HAP-1 (cell line): ENCODE measurements at regions not wholly inside any gene's neighbourhood (a gene's known extent, or its start where the extent isn't known, plus 50 kb on each side); places are given as distances from the start of the nearest gene placed in this dataset.

Experiments used
- DNase-seq, 2 experiments: peaks; one replicate each; pipeline ENCODE4 v3.0.0-alpha.2; 2016 to 2020; ENCODE audit warnings: low spot score in 2 of 2
- H3K27me3 ChIP-seq: fragments of 250-450 bp; sonication (Bioruptor Pico); 2 replicates; pipeline ENCODE4 v1.5.1; 2020; ENCODE audit warnings: low read depth, mild to moderate bottlenecking, moderate library complexity
- H3K36me3 ChIP-seq: fragments of 250-450 bp; sonication (Bioruptor Pico); replicated peaks from 2 replicates; pipeline ENCODE4 v1.5.1; 2020; ENCODE audit warnings: mild to moderate bottlenecking
- H3K4me1 ChIP-seq: fragments of 250-450 bp; sonication (Bioruptor Pico); 2 replicates; pipeline ENCODE4 v1.5.1; 2020; ENCODE audit warnings: mild to moderate bottlenecking
- H3K4me3 ChIP-seq: fragments of 250-450 bp; sonication (Bioruptor Pico); 2 replicates; pipeline ENCODE4 v1.5.1; 2020; ENCODE audit warnings: mild to moderate bottlenecking, moderate library complexity
- H3K9me3 ChIP-seq: fragments of 250-450 bp; sonication (Bioruptor Pico); 2 replicates; pipeline ENCODE4 v1.5.1; 2020; ENCODE audit warnings: mild to moderate bottlenecking, moderate library complexity
- in situ Hi-C: fragments of 300-500 bp; cut with MboI; formaldehyde crosslinking; loops from 3 replicates; pipeline ENCODE4 v1.14.3; 2020; ENCODE audit warnings: low sequenced_read_pairs, inconsistent platforms, mixed read lengths

DNA sequence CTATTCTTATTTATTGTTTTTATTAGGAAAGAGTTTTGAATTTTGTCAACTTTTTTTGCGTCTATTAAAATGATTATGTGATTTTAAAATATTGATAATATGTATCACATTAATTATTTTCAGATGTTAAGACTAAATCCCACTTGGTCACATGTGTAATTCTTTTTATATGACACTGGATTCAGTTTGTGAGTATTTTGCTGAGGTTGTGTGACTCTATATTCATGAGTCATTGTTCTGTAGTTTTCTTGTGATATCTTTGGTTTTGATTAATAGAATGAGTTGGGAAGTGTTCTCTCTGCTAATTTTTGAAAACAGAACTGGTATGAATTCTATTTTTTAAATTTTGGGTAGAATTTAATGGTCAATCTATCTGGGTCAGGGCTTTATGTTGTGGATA is 317.9 kb downstream of the ETS1 start:
- no peak overlapping the region for H3K4me3 ChIP-seq
- no peaks in the 10 kb centered on the region for H3K4me1 ChIP-seq
- H3K27me3 ChIP-seq, result no peaks in the 10 kb centered on the region
- no peaks in the 10 kb centered on the region for H3K36me3 ChIP-seq
- no peak for DNase-seq
- in situ Hi-C loops, result no loop called here
- no peaks in the 10 kb centered on the region for H3K9me3 ChIP-seq

DNA sequence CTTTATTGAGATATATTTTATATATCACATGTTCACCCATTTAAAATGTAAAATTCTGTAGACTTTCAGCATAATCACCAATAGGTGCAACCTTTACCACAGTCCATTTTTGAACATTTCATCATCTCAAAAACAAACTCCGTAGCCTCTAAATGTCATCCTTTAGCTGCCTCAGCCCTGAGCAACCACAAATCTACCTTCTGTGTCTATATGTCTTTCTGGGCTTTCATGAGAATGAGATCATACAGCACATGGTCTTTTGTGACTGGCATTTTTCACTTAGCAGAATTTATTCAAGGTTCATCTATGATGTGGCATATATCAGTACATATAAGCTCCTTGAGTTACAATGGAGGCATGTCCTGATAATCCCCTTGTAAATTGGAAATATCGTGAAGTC is 320.5 kb downstream of the ETS1 start:
- H3K4me1 ChIP-seq, result no peaks in the 10 kb centered on the region
- no peaks in the 10 kb centered on the region for H3K9me3 ChIP-seq
- DNase-seq, result no peak
- no peaks in the 10 kb centered on the region for H3K27me3 ChIP-seq
- in situ Hi-C loops, result no loop called here
- no peak overlapping the region for H3K4me3 ChIP-seq
- no peaks in the 10 kb centered on the region for H3K36me3 ChIP-seq

DNA sequence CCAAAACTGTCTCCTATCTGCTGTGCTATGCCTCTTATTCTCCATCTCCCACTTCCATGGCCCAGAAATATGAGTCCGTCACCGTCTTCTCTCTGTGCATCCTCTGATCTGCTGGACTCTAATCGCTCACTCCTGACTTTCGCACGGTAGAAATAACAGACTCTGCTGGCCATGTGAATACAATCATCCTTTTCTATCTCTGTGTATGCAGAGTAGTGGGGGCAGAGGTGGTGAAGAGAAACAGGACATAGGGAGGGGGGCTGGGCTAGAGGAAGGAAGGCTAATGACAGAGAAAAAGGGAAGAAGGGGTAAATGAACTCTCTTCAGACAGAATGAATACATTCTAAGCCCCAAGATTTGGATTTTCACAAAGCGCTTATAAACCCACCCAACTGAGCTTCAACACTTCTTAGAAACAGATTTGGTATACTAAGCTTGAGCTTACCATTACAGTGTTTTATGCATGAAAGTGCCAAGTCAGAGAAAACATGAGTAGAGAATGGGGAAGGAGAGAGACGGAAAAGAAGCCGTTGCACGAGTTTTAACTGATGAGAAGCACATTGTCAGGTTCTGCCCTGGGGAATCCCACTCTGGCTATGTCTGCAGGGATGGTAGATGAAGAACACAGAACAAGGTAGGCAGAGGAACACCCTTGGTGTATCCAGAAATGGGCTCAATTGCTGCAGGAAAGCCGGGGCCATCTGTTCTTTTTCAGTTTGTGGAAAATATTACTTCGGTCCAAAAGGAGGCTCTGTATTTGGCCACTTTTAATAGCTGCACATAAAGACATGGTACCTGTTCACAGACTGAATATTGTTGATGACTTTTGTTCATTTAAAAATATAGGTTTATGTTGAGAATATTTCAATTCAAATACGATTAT is 324.7 kb downstream of the ETS1 start:
- no peaks in the 10 kb centered on the region for H3K4me1 ChIP-seq
- H3K4me3 ChIP-seq, result no peak overlapping the region
- no peaks in the 10 kb centered on the region for H3K36me3 ChIP-seq
- no peaks in the 10 kb centered on the region for H3K9me3 ChIP-seq
- no peak for DNase-seq
- in situ Hi-C loops, result no loop called here
- no peaks in the 10 kb centered on the region for H3K27me3 ChIP-seq

DNA sequence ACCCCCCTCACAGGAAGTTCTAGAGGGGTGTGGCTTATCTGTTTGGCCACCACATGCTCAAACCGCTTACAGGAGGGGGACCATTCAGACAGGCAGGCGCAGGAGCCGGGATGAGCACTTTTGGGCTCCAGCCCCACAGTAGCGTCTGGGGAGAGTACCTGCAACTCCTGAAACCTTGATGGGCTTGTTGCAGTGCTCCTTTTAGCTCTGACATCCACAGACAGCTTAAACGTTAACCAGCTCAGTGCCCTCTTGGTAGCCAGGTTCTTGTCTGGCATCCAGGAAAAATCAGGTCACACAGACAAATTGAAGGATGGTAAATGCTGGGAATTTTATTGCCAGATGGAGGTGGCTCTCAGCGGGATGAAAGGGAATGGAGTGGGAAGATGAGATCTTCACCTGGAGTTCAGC is 326.3 kb downstream of the ETS1 start:
- no peak for DNase-seq
- Histone ChIP-seq H3K4me3 (no peak overlapping the region), H3K9me3 (no peaks in the 10 kb centered on the region), H3K27me3 (no peaks in the 10 kb centered on the region), H3K4me1 (no peaks in the 10 kb centered on the region), H3K36me3 (no peaks in the 10 kb centered on the region)
- in situ Hi-C loops, result no loop called here

DNA sequence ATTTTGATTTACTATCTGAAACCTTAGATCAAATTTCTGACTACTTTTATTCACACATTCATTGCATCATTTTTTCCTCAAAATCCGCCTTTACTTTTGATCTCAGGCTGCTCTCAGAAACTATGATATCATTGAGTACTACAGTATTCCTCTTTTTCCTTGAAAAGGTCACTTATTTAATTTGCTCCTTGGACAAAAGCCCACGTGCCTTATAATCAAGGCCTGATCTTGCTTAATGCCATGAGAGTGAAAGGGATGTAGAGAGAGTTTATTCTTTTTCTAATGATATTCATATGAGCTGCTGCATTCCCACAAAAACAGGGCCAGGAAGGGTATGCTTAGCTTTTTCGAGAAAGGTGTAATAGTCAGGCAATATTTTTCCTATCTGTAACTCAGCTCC is 327.0 kb downstream of the ETS1 start:
- in situ Hi-C loops, result no loop called here
- no peak overlapping the region for H3K4me3 ChIP-seq
- H3K9me3 ChIP-seq, result no peaks in the 10 kb centered on the region
- no peaks in the 10 kb centered on the region for H3K36me3 ChIP-seq
- no peaks in the 10 kb centered on the region for H3K27me3 ChIP-seq
- no peaks in the 10 kb centered on the region for H3K4me1 ChIP-seq
- DNase-seq, result no peak

DNA sequence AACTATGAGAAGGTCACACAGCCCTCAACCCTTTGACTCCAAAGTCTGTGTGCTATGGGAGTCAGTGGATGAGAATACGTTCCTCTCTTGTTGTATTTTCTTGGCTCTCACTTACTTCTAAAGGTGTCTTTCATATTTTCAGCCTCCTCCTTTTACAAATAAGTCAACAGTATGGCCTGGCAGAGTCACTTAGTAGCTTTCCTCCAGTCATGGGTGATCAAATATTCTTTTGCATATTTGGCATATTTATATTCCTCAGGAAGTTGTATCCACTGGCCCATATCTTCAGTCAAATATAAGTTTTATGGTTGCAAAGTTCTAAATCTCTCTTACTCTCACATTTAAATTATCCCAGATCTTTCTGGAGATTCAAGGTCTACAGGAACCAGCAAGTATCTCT is 327.5 kb downstream of the ETS1 start:
- DNase-seq, result no peak
- Histone ChIP-seq H3K4me1 (no peaks in the 10 kb centered on the region), H3K27me3 (no peaks in the 10 kb centered on the region), H3K36me3 (no peaks in the 10 kb centered on the region), H3K9me3 (no peaks in the 10 kb centered on the region), H3K4me3 (no peak overlapping the region)
- in situ Hi-C loops, result no loop called here

DNA sequence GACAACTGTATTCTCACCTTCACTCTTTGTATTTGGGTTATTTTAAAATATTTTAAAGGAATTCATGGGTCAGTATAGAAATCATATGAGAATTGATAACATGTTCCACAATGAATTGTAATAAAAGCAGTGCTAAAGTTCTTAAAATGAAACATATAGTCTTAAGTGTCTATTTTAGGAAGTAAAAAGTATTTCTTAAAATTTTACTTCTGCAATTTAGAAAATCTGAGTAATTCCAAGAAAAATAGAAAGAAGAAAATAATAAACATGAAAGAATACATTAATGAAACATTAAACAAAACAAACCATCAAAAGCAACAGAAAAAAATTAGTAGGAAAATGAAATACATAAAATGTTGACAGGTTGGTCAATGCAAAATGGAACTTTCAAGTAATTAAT is 332.4 kb downstream of the ETS1 start:
- Histone ChIP-seq H3K4me1 (no peaks in the 10 kb centered on the region), H3K4me3 (no peak overlapping the region), H3K9me3 (no peaks in the 10 kb centered on the region), H3K27me3 (no peaks in the 10 kb centered on the region), H3K36me3 (no peaks in the 10 kb centered on the region)
- in situ Hi-C loops, result no loop called here
- DNase-seq, result no peak

DNA sequence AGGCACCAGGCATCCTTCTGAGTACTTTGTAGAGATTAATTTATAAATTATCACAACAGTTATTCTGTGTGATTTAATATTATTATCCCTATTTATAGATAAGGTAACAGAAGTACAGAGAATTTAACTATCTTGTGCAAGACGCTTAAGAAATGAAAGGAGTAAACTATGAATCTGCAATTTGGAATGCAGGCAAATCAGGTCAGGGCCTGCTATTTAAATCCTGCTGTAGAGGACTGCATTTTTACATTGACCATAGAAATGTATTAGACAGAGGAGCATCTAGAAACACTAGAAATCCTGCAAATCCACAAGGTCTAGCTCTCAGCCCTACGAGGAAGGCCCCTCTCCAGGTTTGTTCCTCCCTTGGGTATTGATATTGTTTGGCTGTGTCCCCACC is 336.2 kb downstream of the ETS1 start:
- H3K9me3 ChIP-seq, result no peaks in the 10 kb centered on the region
- no peaks in the 10 kb centered on the region for H3K4me1 ChIP-seq
- in situ Hi-C loops, result no loop called here
- no peak for DNase-seq
- no peak overlapping the region for H3K4me3 ChIP-seq
- H3K36me3 ChIP-seq, result no peaks in the 10 kb centered on the region
- H3K27me3 ChIP-seq, result no peaks in the 10 kb centered on the region

DNA sequence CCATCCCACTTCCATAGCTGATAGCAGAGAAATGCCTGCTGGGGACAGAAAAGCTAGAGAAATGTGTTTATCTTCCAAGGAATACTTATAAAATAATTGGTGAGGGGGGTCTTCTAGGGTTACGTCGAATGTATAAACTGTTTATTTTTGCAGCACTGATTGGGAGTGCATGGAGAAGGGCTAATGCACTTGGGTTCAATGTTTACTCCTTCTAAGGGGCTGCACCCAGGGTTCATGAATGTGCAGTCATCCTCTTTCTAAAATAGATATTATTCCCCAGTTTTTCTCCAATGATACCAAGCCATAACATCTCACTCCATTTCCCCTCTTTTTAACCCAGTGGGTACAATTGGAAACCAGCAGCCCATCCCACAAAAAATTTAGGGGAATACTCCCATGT is 336.9 kb downstream of the ETS1 start:
- H3K4me1 ChIP-seq, result no peaks in the 10 kb centered on the region
- no peaks in the 10 kb centered on the region for H3K36me3 ChIP-seq
- H3K4me3 ChIP-seq, result no peak overlapping the region
- H3K27me3 ChIP-seq, result no peaks in the 10 kb centered on the region
- H3K9me3 ChIP-seq, result no peaks in the 10 kb centered on the region
- no peak for DNase-seq
- in situ Hi-C loops, result no loop called here

DNA sequence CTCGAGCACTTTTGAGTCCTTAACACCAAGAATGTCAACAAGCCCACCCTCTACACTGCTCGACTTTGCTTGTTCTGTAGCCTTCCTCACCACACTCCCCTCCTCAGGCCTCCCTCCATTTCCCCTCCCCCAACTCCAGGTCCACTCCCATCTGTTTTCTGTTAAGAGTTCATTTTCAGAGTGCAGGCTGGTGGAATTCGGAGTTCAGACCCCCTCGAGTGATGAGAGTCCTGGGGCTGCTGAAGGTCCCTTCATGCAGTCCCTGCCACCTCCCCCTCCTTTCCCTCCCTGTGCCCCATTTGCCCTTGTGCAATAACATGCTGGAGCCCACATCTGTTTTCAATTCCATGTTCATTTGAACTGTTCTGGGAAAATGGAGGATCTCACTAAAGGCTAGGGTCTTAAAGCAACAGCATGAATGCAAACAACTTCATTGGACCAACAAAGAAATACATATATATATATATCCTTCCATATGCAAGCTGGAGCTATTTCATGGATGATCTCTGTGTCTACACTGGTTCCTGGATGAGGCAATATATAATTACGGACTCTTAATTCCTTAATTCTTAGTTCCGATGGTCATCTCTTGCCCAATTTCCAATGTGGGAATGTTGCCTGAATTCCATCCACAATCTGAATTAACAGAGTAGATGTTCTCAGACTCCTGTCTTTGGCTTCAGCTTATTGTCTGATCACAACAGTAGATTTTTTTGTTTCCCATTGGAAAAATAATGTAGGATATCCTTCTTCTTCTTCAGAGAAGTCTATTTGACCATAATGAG is 340.4 kb downstream of the ETS1 start:
- H3K9me3 ChIP-seq, result no peaks in the 10 kb centered on the region
- in situ Hi-C loops, result no loop called here
- no peak for DNase-seq
- no peaks in the 10 kb centered on the region for H3K27me3 ChIP-seq
- no peaks in the 10 kb centered on the region for H3K4me1 ChIP-seq
- no peaks in the 10 kb centered on the region for H3K36me3 ChIP-seq
- H3K4me3 ChIP-seq, result no peak overlapping the region

DNA sequence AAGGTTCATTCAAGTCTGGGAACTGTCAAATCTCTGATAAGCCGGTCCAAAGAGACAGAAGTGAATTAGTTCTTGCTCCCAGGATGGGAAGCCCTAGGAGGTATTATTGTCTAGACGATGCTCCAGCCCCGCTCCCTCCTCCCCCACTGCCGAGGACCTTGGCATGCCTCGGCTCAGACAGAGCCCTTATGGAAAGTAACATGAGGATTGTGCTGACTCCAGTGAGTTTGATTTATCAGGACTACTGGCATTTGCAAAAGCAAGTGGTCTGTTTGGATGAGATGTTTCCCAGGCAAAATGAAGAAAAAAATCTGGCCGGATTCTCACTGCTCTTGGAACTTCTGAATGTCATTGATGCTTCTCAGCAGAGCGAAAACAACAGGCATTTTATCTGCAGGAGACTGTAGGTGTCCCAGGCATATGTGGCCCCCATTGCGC is 341.0 kb downstream of the ETS1 start:
- H3K27me3 ChIP-seq, result no peaks in the 10 kb centered on the region
- in situ Hi-C loops, result no loop called here
- H3K9me3 ChIP-seq, result no peaks in the 10 kb centered on the region
- no peak for DNase-seq
- H3K36me3 ChIP-seq, result no peaks in the 10 kb centered on the region
- H3K4me1 ChIP-seq, result no peaks in the 10 kb centered on the region
- no peak overlapping the region for H3K4me3 ChIP-seq

DNA sequence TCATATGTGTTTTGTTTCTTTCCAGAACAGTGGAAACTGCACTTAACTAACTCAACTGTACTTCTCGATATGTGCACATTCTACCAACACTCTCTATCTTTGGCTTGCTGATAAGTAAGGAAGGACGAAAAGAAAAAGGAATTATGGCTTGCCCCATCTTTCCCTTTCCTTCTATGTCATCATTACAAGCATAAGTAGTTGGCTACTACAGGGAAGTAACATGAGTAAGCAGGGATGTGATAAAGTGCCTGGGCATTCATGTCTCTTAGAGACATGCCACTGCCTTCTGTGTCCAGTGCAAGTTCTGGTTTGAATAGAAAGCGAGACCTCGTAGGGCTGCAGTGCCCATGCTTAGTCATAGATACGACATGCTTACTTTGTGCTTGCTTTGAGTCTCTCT is 342.5 kb downstream of the ETS1 start:
- no peak for DNase-seq
- Histone ChIP-seq H3K36me3 (no peaks in the 10 kb centered on the region), H3K27me3 (no peaks in the 10 kb centered on the region), H3K9me3 (no peaks in the 10 kb centered on the region), H3K4me3 (no peak overlapping the region), H3K4me1 (no peaks in the 10 kb centered on the region)
- in situ Hi-C loops, result no loop called here

DNA sequence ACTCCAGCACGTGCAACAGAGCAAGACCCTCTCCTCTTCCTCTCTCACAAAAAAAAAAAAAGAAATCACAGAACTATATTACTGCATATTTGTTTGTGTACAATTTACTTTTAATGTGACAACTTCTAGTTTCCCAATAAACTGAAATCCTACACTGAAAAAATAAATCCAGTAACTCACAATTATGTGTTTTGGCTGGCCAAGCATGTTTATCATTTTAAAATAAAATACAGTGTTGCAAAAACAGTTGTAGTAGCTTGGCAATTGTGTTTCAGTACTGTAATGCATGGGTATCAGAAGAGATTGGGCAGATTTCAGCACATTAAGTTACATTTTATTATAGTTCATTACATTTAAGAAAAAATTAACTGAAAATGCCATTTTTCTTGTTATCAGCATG is 344.9 kb downstream of the ETS1 start:
- Histone ChIP-seq H3K36me3 (no peaks in the 10 kb centered on the region), H3K4me3 (no peak overlapping the region), H3K9me3 (no peaks in the 10 kb centered on the region), H3K4me1 (no peaks in the 10 kb centered on the region), H3K27me3 (no peaks in the 10 kb centered on the region)
- in situ Hi-C loops, result no loop called here
- DNase-seq, result no peak

DNA sequence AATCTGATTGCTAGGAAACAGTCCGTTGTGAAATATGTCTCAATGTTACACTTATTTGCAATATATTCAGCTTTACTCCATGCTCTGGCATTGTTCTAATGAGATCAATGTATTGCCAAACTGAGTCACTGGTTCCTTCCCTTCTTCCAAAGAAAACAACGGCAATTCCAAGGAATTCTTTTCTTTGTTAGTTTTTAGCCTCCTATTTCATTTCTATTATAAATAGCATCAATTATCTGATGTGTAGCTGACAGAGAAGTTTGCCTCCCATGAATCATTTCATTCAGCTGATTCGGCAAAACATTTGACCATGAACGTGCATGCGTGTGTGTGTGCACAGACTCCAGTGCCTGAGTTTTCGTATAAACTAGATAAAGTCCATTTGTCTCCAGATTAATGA is 346.8 kb downstream of the ETS1 start:
- no peak for DNase-seq
- Histone ChIP-seq H3K4me3 (no peak overlapping the region), H3K9me3 (no peaks in the 10 kb centered on the region), H3K36me3 (no peaks in the 10 kb centered on the region), H3K4me1 (no peaks in the 10 kb centered on the region), H3K27me3 (no peaks in the 10 kb centered on the region)
- in situ Hi-C loops, result no loop called here
